ENCODE measurements at regions not wholly inside any gene's neighbourhood (a gene's known extent, or its start where the extent isn't known, plus 50 kb on each side); places are given as distances from the start of the nearest gene placed in this dataset.

- Histone ChIP-seq H3K4me3 (ENCODE audit: low read depth, low read length, poor library complexity, severe bottlenecking) (no peak overlapping the region), H3K9ac (ENCODE audit: low read length) (no peak overlapping the region), H3F3A (ENCODE audit: insufficient read depth, low read length) (no peaks in the 10 kb centered on the region), H3K27ac (ENCODE audit: low read depth, low read length, poor library complexity, severe bottlenecking) (no peak overlapping the region), H3K9me2 (ENCODE audit: low read depth, low read length) (no peaks in the 10 kb centered on the region), H4K20me1 (ENCODE audit: insufficient read depth, low read length) (no peaks in the 10 kb centered on the region), H3K9me3 (ENCODE audit: low read length) (no peaks in the 10 kb centered on the region), H3K27me3 (ENCODE audit: insufficient read depth, low read length) (no peaks in the 10 kb centered on the region), H3K79me2 (ENCODE audit: insufficient read depth, low read length) (no peaks in the 10 kb centered on the region), H3K4me1 (ENCODE audit: insufficient read depth, low read length, severe bottlenecking) (no peaks in the 10 kb centered on the region), H3K36me3 (ENCODE audit: insufficient read depth, low read length) (no peaks in the 10 kb centered on the region), H2AFZ (ENCODE audit: low read length) (no peak overlapping the region), H3K4me2 (ENCODE audit: low read length) (no peak overlapping the region)
- no peak for TF ChIP-seq CTCF (IDR thresholded peaks at IDR 0.05; ENCODE audit: low read length)
- TF ChIP-seq EZH2 (IDR thresholded peaks at IDR 0.05; ENCODE audit: borderline replicate concordance, low read length): no peak
These were observed 317.8 kb downstream of the EPHA4 start for GRCh38 chr2:221254299-221254698.

- Histone ChIP-seq H3K9ac (ENCODE audit: low read length) (no peak overlapping the region), H3K27ac (ENCODE audit: low read depth, low read length, poor library complexity, severe bottlenecking) (no peak overlapping the region), H3K4me3 (ENCODE audit: low read depth, low read length, poor library complexity, severe bottlenecking) (no peak overlapping the region)
These were observed 316.2 kb downstream of the EPHA4 start for GRCh38 chr2:221255862-221256261.

GRCh38 chr2:221258464-221258863 is 313.6 kb downstream of the EPHA4 start:
- TF ChIP-seq CTCF (IDR thresholded peaks at IDR 0.05; ENCODE audit: low read length): no peak
- no peak for TF ChIP-seq EZH2 (IDR thresholded peaks at IDR 0.05; ENCODE audit: borderline replicate concordance, low read length)
- H3K4me3 ChIP-seq (ENCODE audit: low read depth, low read length, poor library complexity, severe bottlenecking): no peak overlapping the region

More at GRCh38 chr2:221255862-221256261, 316.2 kb downstream of the EPHA4 start:
- Histone ChIP-seq H3K4me1 (ENCODE audit: insufficient read depth, low read length, severe bottlenecking) (no peaks in the 10 kb centered on the region), H3K36me3 (ENCODE audit: insufficient read depth, low read length) (no peaks in the 10 kb centered on the region), H3K79me2 (ENCODE audit: insufficient read depth, low read length) (no peaks in the 10 kb centered on the region), H2AFZ (ENCODE audit: low read length) (no peak overlapping the region), H3K9me3 (ENCODE audit: low read length) (no peaks in the 10 kb centered on the region), H4K20me1 (ENCODE audit: insufficient read depth, low read length) (no peaks in the 10 kb centered on the region), H3F3A (ENCODE audit: insufficient read depth, low read length) (no peaks in the 10 kb centered on the region), H3K9me2 (ENCODE audit: low read depth, low read length) (no peaks in the 10 kb centered on the region), H3K4me2 (ENCODE audit: low read length) (no peak overlapping the region), H3K27me3 (ENCODE audit: insufficient read depth, low read length) (no peaks in the 10 kb centered on the region)
- TF ChIP-seq EZH2 (IDR thresholded peaks at IDR 0.05; ENCODE audit: borderline replicate concordance, low read length): no peak
- no peak for TF ChIP-seq CTCF (IDR thresholded peaks at IDR 0.05; ENCODE audit: low read length)

More at GRCh38 chr2:221258464-221258863, 313.6 kb downstream of the EPHA4 start:
- Histone ChIP-seq H3K9me3 (ENCODE audit: low read length) (no peaks in the 10 kb centered on the region), H3K27ac (ENCODE audit: low read depth, low read length, poor library complexity, severe bottlenecking) (no peak overlapping the region), H3K4me2 (ENCODE audit: low read length) (no peak overlapping the region), H2AFZ (ENCODE audit: low read length) (no peak overlapping the region), H3K79me2 (ENCODE audit: insufficient read depth, low read length) (no peaks in the 10 kb centered on the region), H3F3A (ENCODE audit: insufficient read depth, low read length) (no peaks in the 10 kb centered on the region), H3K27me3 (ENCODE audit: insufficient read depth, low read length) (no peaks in the 10 kb centered on the region), H3K4me1 (ENCODE audit: insufficient read depth, low read length, severe bottlenecking) (no peaks in the 10 kb centered on the region), H3K9me2 (ENCODE audit: low read depth, low read length) (no peaks in the 10 kb centered on the region), H4K20me1 (ENCODE audit: insufficient read depth, low read length) (no peaks in the 10 kb centered on the region), H3K36me3 (ENCODE audit: insufficient read depth, low read length) (no peaks in the 10 kb centered on the region), H3K9ac (ENCODE audit: low read length) (no peak overlapping the region)

Measured in OCI-LY1 (cell line).